ENCODE measurements at regions not wholly inside any gene's neighbourhood (a gene's known extent, or its start where the extent isn't known, plus 50 kb on each side); places are given as distances from the start of the nearest gene placed in this dataset.

GRCh38 chr2:7824211-7824610 is 857.6 kb upstream of the ID2 start:
- intact Hi-C loops (cut with micrococcal nuclease) = no loop called here

- intact Hi-C loops (cut with micrococcal nuclease) = loop anchor here (1.0 to 5.0 kb wide), 9 partner anchors 52 to 855 kb away; no protein-coding TSS in a partner anchor
Measured at GRCh38 chr2:7825591-7826312, 856.1 kb upstream of the ID2 start.

GRCh38 chr2:7826656-7827055 is 855.2 kb upstream of the ID2 start:
- intact Hi-C loops (cut with micrococcal nuclease) = loop anchor here (1.0 to 5.0 kb wide), 8 partner anchors 68 to 854 kb away; no protein-coding TSS in a partner anchor

- intact Hi-C loops (cut with micrococcal nuclease) = loop anchor here (5.0 kb wide), 3 partner anchors 103 to 713 kb away; no protein-coding TSS in a partner anchor
Measured at GRCh38 chr2:7829241-7829640, 852.6 kb upstream of the ID2 start.

- intact Hi-C loops (cut with micrococcal nuclease) = no loop called here
Measured at GRCh38 chr2:7830616-7831015, 851.2 kb upstream of the ID2 start.

- intact Hi-C loops (cut with micrococcal nuclease) = no loop called here
Measured at GRCh38 chr2:7835151-7835550, 846.7 kb upstream of the ID2 start.

GRCh38 chr2:7835693-7836680 is 845.9 kb upstream of the ID2 start:
- intact Hi-C loops (cut with micrococcal nuclease) = no loop called here

- intact Hi-C loops (cut with micrococcal nuclease) = no loop called here
Measured at GRCh38 chr2:7837237-7837760, 844.6 kb upstream of the ID2 start.

- intact Hi-C loops (cut with micrococcal nuclease) = no loop called here
Measured at GRCh38 chr2:7838669-7839068, 843.2 kb upstream of the ID2 start.

GRCh38 chr2:7840651-7841380 is 841.0 kb upstream of the ID2 start:
- intact Hi-C loops (cut with micrococcal nuclease) = no loop called here

GRCh38 chr2:7841751-7842150 is 840.1 kb upstream of the ID2 start:
- intact Hi-C loops (cut with micrococcal nuclease) = no loop called here

GRCh38 chr2:7844414-7844965 is 837.4 kb upstream of the ID2 start:
- intact Hi-C loops (cut with micrococcal nuclease) = no loop called here

- intact Hi-C loops (cut with micrococcal nuclease) = loop anchor here (5.0 kb wide), 2 partner anchors 418 to 837 kb away; partner anchors contain the start of gene ID2
Measured at GRCh38 chr2:7845332-7845731, 836.5 kb upstream of the ID2 start.

GRCh38 chr2:7846607-7847006 is 835.2 kb upstream of the ID2 start:
- intact Hi-C loops (cut with micrococcal nuclease) = loop anchor here (5.0 kb wide), 2 partner anchors 419 to 836 kb away; partner anchors contain the start of gene ID2

GRCh38 chr2:7847321-7847720 is 834.5 kb upstream of the ID2 start:
- intact Hi-C loops (cut with micrococcal nuclease) = loop anchor here (5.0 kb wide), 2 partner anchors 420 to 835 kb away; partner anchors contain the start of gene ID2

GRCh38 chr2:7849027-7849426 is 832.8 kb upstream of the ID2 start:
- intact Hi-C loops (cut with micrococcal nuclease) = loop anchor here (2.0 to 5.0 kb wide), 3 partner anchors 74 to 833 kb away; partner anchors contain the start of gene ID2

- intact Hi-C loops (cut with micrococcal nuclease) = loop anchor here (2.0 to 5.0 kb wide), 3 partner anchors 75 to 833 kb away; partner anchors contain the start of gene ID2
Measured at GRCh38 chr2:7849531-7849930, 832.3 kb upstream of the ID2 start.

- intact Hi-C loops (cut with micrococcal nuclease) = no loop called here
Measured at GRCh38 chr2:7852546-7852945, 829.3 kb upstream of the ID2 start.

GRCh38 chr2:7857904-7858303 is 824.0 kb upstream of the ID2 start:
- intact Hi-C loops (cut with micrococcal nuclease) = no loop called here

GRCh38 chr2:7858624-7859023 is 823.2 kb upstream of the ID2 start:
- intact Hi-C loops (cut with micrococcal nuclease) = no loop called here

All from T-helper 1 cell treated with Interleukin-12 subunit alpha and Interleukin-12 subunit beta and Interleukin-4 antibody, amounts not matched to agents 30 ng/mL and 1 ng/mL, for 36 hours (primary cell).